CD4-positive, alpha-beta T cell (primary cell): ENCODE measurements at regions not wholly inside any gene's neighbourhood (a gene's known extent, or its start where the extent isn't known, plus 50 kb on each side); places are given as distances from the start of the nearest gene placed in this dataset.

Experiments used
- ATAC-seq: fragments of 200-7000 bp; cut with Tn5 transposase; one replicate; pipeline ENCODE4 v1.10.0; 2022; ENCODE audit warnings: mild to moderate bottlenecking; ENCODE audit not compliant: poor library complexity
- CTCF ChIA-PET: fragments of 350-600 bp; sonication (Branson Sonifier 250); formaldehyde crosslinking; loops from one replicate; lab custom pipeline; 2021; ENCODE audit warnings: antibody characterized with exemption, inconsistent platforms; lab: Charles Lee
- POLR2A ChIA-PET: fragments of 350-600 bp; sonication (Branson Sonifier 250); formaldehyde crosslinking; loops from one replicate; lab custom pipeline; 2021; ENCODE audit warnings: antibody characterized with exemption, inconsistent platforms; lab: Charles Lee
- DNase-seq, 14 experiments: peaks; one replicate each; pipeline ENCODE4 v3.0.0-alpha.2; 2013 to 2020; ENCODE audit warnings: mixed read lengths in 2 of 14
- H3K27ac ChIP-seq, 2 donors: one replicate each; pipeline versions ENCODE4 v1.5.1 to v1.7.0; 2013; ENCODE audit warnings: low read length in 2 of 2, low read depth in 1 of 2, mild to moderate bottlenecking in 1 of 2
- H3K27me3 ChIP-seq, 2 experiments: 1 replicate in 1 of 2; 2 replicates in 1 of 2; pipeline versions ENCODE4 v1.6.1 to v1.7.0; 2013; ENCODE audit warnings: low read length in 2 of 2, control low read depth in 1 of 2, mild to moderate bottlenecking in 1 of 2, moderate library complexity in 1 of 2; ENCODE audit not compliant: insufficient read depth in 2 of 2, control insufficient read depth in 1 of 2
- H3K36me3 ChIP-seq: one replicate; pipeline ENCODE4 v1.6.1; 2013; ENCODE audit warnings: low read length, control low read depth; ENCODE audit not compliant: insufficient read depth
- H3K4me1 ChIP-seq: one replicate; pipeline ENCODE4 v1.6.1; 2013; ENCODE audit warnings: low read length, control low read depth; ENCODE audit not compliant: insufficient read depth
- H3K4me3 ChIP-seq: one replicate; pipeline ENCODE4 v1.5.1; 2013; ENCODE audit warnings: mild to moderate bottlenecking, low read length, moderate library complexity
- H3K9me3 ChIP-seq, 2 experiments: 1 replicate in 1 of 2; 2 replicates in 1 of 2; pipeline versions ENCODE4 v1.6.1 to v1.7.0; 2013; ENCODE audit warnings: low read length in 2 of 2, mild to moderate bottlenecking in 2 of 2, control low read depth in 1 of 2, moderate library complexity in 1 of 2; ENCODE audit not compliant: control insufficient read depth in 1 of 2, insufficient read depth in 1 of 2
- H3K27ac Mint-ChIP-seq: one replicate; pipeline ENCODE4 v1.8.0; 2020; ENCODE audit warnings: mixed read lengths
- H3K27me3 Mint-ChIP-seq: one replicate; pipeline ENCODE4 v1.8.0; 2021; ENCODE audit warnings: mixed read lengths
- H3K36me3 Mint-ChIP-seq: one replicate; pipeline ENCODE4 v1.8.0; 2021; ENCODE audit warnings: low read depth, mixed read lengths
- H3K4me1 Mint-ChIP-seq: one replicate; pipeline ENCODE4 v1.8.0; 2021; ENCODE audit warnings: low read depth, mixed read lengths
- H3K4me3 Mint-ChIP-seq: one replicate; pipeline ENCODE4 v1.8.0; 2020; ENCODE audit warnings: mild to moderate bottlenecking, mixed read lengths
- H3K9me3 Mint-ChIP-seq: one replicate; pipeline ENCODE4 v1.8.0; 2020; ENCODE audit warnings: mixed read lengths
- intact Hi-C, 2 experiments: fragments of 100-400 bp; cut with DNase I in 1 of 2; cut with micrococcal nuclease in 1 of 2; formaldehyde crosslinking; loops; one replicate each; pipeline versions ENCODE4 v1.15.1 to v1.9.0; 2023 to 2025; cut with DNase I, micrococcal nuclease
- TF ChIP-seq, protein P1 (sequence below): fragments of 200-600 bp; IDR thresholded peaks from one replicate; pipeline ENCODE4 v1.8.0; 2022; ENCODE audit warnings: antibody characterized with exemption, mild to moderate bottlenecking

DNA sequence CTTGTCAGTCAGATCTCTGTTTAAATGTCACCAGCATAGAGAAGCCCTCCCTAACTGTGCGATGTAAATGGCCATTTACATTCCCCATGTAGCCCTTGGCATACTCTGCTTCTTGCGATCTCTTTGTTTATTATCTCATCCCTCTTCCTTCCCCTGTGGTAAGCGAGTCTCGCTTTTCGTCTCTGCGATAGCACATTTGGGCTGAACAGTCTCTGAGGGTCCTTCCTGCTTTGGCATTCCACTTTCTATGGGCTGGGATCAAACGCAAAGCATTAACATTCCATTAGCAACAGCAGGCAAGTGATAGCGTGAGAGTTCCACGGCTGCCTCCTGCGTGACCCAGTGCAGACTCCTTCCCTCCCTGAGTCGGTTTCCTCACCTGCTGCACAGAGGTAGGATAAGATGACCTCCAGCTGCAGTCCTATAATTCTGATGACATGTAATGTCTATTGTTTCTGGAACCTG is 61.4 kb upstream of the TUNAR start:
- H3K4me3 Mint-ChIP-seq, result no peak overlapping the region
- peaks cover 89% of the 10 kb centered on the region for H3K27me3 Mint-ChIP-seq
- H3K9me3 Mint-ChIP-seq, result peaks cover 1% of the 10 kb centered on the region
- DNase-seq (no peak), ATAC-seq (no peak)
- Histone ChIP-seq H3K4me1 (no peaks in the 10 kb centered on the region), H3K27me3 (peaks cover 16 to 35% of the 10 kb centered on the region in 2 experiments), H3K4me3 (no peak overlapping the region), H3K36me3 (no peaks in the 10 kb centered on the region), H3K27ac (no peak overlapping the region), H3K9me3 (no peaks in the 10 kb centered on the region)
- ChIA-PET POLR2A (no interaction called here), CTCF (no interaction called here)
- no peaks in the 10 kb centered on the region for H3K36me3 Mint-ChIP-seq
- intact Hi-C loops, result no loop called here
- no peak overlapping the region for H3K27ac Mint-ChIP-seq
- no peaks in the 10 kb centered on the region for H3K4me1 Mint-ChIP-seq
- TF ChIP-seq, protein P1, sequence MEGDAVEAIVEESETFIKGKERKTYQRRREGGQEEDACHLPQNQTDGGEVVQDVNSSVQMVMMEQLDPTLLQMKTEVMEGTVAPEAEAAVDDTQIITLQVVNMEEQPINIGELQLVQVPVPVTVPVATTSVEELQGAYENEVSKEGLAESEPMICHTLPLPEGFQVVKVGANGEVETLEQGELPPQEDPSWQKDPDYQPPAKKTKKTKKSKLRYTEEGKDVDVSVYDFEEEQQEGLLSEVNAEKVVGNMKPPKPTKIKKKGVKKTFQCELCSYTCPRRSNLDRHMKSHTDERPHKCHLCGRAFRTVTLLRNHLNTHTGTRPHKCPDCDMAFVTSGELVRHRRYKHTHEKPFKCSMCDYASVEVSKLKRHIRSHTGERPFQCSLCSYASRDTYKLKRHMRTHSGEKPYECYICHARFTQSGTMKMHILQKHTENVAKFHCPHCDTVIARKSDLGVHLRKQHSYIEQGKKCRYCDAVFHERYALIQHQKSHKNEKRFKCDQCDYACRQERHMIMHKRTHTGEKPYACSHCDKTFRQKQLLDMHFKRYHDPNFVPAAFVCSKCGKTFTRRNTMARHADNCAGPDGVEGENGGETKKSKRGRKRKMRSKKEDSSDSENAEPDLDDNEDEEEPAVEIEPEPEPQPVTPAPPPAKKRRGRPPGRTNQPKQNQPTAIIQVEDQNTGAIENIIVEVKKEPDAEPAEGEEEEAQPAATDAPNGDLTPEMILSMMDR, result no peak

- H3K4me1 Mint-ChIP-seq, result no peaks in the 10 kb centered on the region
- ATAC-seq (no peak), DNase-seq (no peak)
- no peaks in the 10 kb centered on the region for H3K9me3 Mint-ChIP-seq
- H3K27ac Mint-ChIP-seq, result no peak overlapping the region
- Histone ChIP-seq H3K4me1 (no peaks in the 10 kb centered on the region), H3K27me3 (peaks cover 9 to 37% of the 10 kb centered on the region in 2 experiments), H3K36me3 (no peaks in the 10 kb centered on the region), H3K9me3 (no peaks in the 10 kb centered on the region), H3K4me3 (no peak overlapping the region), H3K27ac (no peak overlapping the region)
- ChIA-PET POLR2A (no interaction called here), CTCF (no interaction called here)
- no peak overlapping the region for H3K4me3 Mint-ChIP-seq
- no peaks in the 10 kb centered on the region for H3K36me3 Mint-ChIP-seq
- peaks cover 92% of the 10 kb centered on the region for H3K27me3 Mint-ChIP-seq
- intact Hi-C loops, result no loop called here
- TF ChIP-seq, protein P1, result no peak
Observed at GRCh38 chr14:95814363-95815225, 62.0 kb upstream of the TUNAR start.

- TF ChIP-seq, protein P1, result no peak
- ChIA-PET CTCF (no interaction called here), POLR2A (no interaction called here)
- Mint-ChIP-seq H3K27me3 (peaks cover 89% of the 10 kb centered on the region), H3K36me3 (no peaks in the 10 kb centered on the region), H3K9me3 (no peaks in the 10 kb centered on the region), H3K4me3 (no peak overlapping the region), H3K27ac (no peak overlapping the region), H3K4me1 (no peaks in the 10 kb centered on the region)
- Histone ChIP-seq H3K9me3 (peaks cover 4 to 5% of the 10 kb centered on the region in 2 experiments), H3K27ac (no peak overlapping the region), H3K4me1 (no peaks in the 10 kb centered on the region), H3K36me3 (no peaks in the 10 kb centered on the region), H3K4me3 (no peak overlapping the region), H3K27me3 (peaks cover 8 to 28% of the 10 kb centered on the region in 2 experiments)
- no peak for ATAC-seq
- intact Hi-C loops, result no loop called here
- DNase-seq, result no peak
Observed at GRCh38 chr14:95811813-95812212, 64.8 kb upstream of the TUNAR start.
